NT2/D1 (cell line): ENCODE measurements at regions not wholly inside any gene's neighbourhood (a gene's known extent, or its start where the extent isn't known, plus 50 kb on each side); places are given as distances from the start of the nearest gene placed in this dataset.

Experiments used
- DNase-seq: peaks from one replicate; pipeline ENCODE4 v3.0.0-alpha.2; 2011; ENCODE audit warnings: low read depth, low spot score
- H3K27me3 ChIP-seq: 2 replicates; pipeline ENCODE4 v1.6.0; 2011; ENCODE audit warnings: mild to moderate bottlenecking; ENCODE audit not compliant: insufficient read length, insufficient read depth
- H3K36me3 ChIP-seq: 2 replicates; pipeline ENCODE4 v1.6.1; 2011; ENCODE audit warnings: mild to moderate bottlenecking, low read length, mixed read lengths; ENCODE audit not compliant: insufficient read depth, insufficient read length
- H3K4me1 ChIP-seq: 2 replicates; pipeline ENCODE4 v1.5.1; 2011; ENCODE audit not compliant: insufficient read depth, insufficient read length
- H3K4me3 ChIP-seq: 2 replicates; pipeline ENCODE4 v1.5.1; 2011; ENCODE audit warnings: low read depth; ENCODE audit not compliant: insufficient read length
- H3K9ac ChIP-seq: 2 replicates; pipeline ENCODE4 v1.6.0; 2011; ENCODE audit warnings: low read depth; ENCODE audit not compliant: insufficient read length
- H3K9me3 ChIP-seq: 2 replicates; pipeline ENCODE4 v1.5.1; 2011; ENCODE audit warnings: mild to moderate bottlenecking, low read length; ENCODE audit not compliant: insufficient read depth
- SUZ12 ChIP-seq: IDR thresholded peaks from 2 replicates; pipeline ENCODE4 v1.6.1; 2011; ENCODE audit not compliant: insufficient read length, insufficient read depth; ENCODE audit errors: extremely low read depth
- YY1 ChIP-seq: IDR thresholded peaks from 2 replicates; pipeline ENCODE4 v1.6.1; 2011; ENCODE audit not compliant: insufficient read length, insufficient read depth
- ZNF274 ChIP-seq: IDR thresholded peaks from 2 replicates; pipeline ENCODE4 v1.6.1; 2011; ENCODE audit warnings: mild to moderate bottlenecking, low read depth, low read length

- H3K36me3 ChIP-seq: no peaks in the 10 kb centered on the region
- TF ChIP-seq ZNF274: no peak
- TF ChIP-seq YY1: no peak
- TF ChIP-seq SUZ12: no peak
- no peaks in the 10 kb centered on the region for H3K4me1 ChIP-seq
- H3K9ac ChIP-seq: no peak overlapping the region
- H3K27me3 ChIP-seq: no peaks in the 10 kb centered on the region
- H3K9me3 ChIP-seq: no peaks in the 10 kb centered on the region
- no peak overlapping the region for H3K4me3 ChIP-seq
- no peak for DNase-seq
Observed at GRCh38 chr3:99325402-99325801, 313.0 kb upstream of the COL8A1 start.

DNA sequence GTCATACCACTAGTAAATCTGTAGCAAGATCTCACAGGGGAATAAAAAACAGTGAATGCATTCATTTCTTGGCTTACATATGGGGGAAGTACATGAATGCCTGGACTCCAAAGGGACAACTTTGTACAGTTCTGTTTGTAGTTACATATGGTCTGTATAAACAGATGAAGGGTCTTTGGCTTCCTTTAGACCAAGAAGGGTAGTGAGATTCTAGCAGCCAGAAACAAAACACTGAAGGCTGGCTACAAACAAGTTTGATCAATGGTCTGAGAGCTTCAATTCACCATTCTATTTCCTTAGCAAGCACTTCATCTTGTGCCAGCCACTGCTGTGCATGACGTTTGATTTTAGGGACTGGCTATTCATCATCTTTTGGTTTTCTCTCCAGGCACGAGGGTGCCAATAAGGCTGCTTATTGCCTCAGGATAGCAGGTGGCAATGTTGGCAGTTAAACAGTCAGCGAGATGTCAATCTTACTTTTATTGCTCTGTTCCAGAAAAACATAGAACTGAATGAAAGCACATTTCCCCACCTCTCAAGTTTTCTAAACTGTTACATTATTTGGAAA lies 313.7 kb upstream of the COL8A1 start:
- Histone ChIP-seq H3K4me3 (no peak overlapping the region), H3K27me3 (no peaks in the 10 kb centered on the region), H3K9me3 (no peaks in the 10 kb centered on the region), H3K4me1 (no peaks in the 10 kb centered on the region), H3K9ac (no peak overlapping the region), H3K36me3 (no peaks in the 10 kb centered on the region)
- DNase-seq: no peak
- TF ChIP-seq ZNF274: no peak
- TF ChIP-seq SUZ12: no peak
- no peak for TF ChIP-seq YY1

DNA sequence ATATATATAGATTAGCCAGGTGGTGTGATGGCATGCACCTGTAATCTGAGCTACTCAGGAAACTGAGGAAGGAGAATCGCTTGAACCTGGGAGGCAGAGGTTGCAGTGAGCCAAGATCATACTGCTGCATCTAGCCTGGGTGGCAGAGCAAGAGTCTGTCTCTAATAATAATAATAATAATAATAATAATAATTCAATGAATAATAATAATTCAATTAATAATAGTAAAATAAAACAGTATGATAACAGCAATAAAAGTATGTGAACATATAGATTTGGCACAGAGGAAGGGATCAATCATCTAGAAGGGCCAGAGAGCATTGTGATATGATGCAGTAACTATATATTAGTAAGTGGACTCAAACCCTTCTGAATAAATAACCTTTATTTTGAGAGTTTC lies 314.5 kb upstream of the COL8A1 start:
- Histone ChIP-seq H3K36me3 (no peaks in the 10 kb centered on the region), H3K9me3 (no peaks in the 10 kb centered on the region), H3K4me3 (no peak overlapping the region), H3K4me1 (no peaks in the 10 kb centered on the region), H3K27me3 (no peaks in the 10 kb centered on the region), H3K9ac (no peak overlapping the region)
- no peak for DNase-seq
- no peak for TF ChIP-seq YY1
- TF ChIP-seq ZNF274: no peak
- no peak for TF ChIP-seq SUZ12

- TF ChIP-seq SUZ12: no peak
- no peak for TF ChIP-seq ZNF274
- TF ChIP-seq YY1: no peak
- no peaks in the 10 kb centered on the region for H3K27me3 ChIP-seq
- no peaks in the 10 kb centered on the region for H3K4me1 ChIP-seq
- no peak overlapping the region for H3K4me3 ChIP-seq
- no peaks in the 10 kb centered on the region for H3K9me3 ChIP-seq
- no peak overlapping the region for H3K9ac ChIP-seq
- no peaks in the 10 kb centered on the region for H3K36me3 ChIP-seq
- DNase-seq: no peak
Observed at GRCh38 chr3:99322551-99322950, 315.8 kb upstream of the COL8A1 start.

DNA sequence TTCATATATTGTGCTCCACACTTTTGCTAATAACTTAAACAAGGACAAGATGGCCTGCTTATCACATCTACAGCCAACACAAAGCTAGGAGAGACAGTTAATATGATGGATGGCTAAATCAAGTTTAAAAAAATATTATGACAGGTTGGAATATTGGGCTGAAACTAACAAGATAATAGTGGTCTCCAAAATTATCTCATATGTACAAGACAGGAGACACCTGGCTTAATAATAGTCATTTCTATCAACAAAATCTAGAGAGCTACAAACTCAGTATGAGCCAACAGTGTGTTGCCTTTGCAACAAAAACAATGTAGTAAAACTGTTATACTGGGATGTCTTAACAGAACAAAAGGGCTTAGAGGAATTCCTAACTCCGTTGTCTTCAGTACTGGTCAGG lies 317.1 kb upstream of the COL8A1 start:
- no peaks in the 10 kb centered on the region for H3K27me3 ChIP-seq
- TF ChIP-seq SUZ12 (no peak), YY1 (no peak), ZNF274 (no peak)
- no peaks in the 10 kb centered on the region for H3K36me3 ChIP-seq
- H3K9ac ChIP-seq: no peak overlapping the region
- no peak overlapping the region for H3K4me3 ChIP-seq
- H3K4me1 ChIP-seq: no peaks in the 10 kb centered on the region
- H3K9me3 ChIP-seq: no peaks in the 10 kb centered on the region
- no peak for DNase-seq

DNA sequence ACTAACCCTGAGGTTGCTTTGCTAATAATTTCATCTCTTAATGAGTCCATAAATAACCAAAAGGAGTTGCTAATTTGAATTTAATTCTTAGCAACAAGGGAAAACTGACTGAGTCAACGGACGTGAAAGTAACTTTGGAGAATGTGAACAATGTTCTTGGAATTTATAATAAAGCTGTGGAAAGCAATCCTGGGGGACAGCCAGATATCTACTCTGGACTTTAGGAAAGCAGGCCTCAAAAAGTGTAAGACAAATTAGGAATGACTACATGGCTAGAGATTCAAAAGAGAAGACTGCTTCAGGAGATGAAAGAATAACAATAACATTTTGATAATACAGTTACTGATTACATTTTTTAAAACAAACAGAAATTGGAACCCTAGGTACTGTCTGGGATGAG lies 318.4 kb upstream of the COL8A1 start:
- Histone ChIP-seq H3K27me3 (no peaks in the 10 kb centered on the region), H3K9ac (no peak overlapping the region), H3K9me3 (no peaks in the 10 kb centered on the region), H3K4me3 (no peak overlapping the region), H3K4me1 (no peaks in the 10 kb centered on the region), H3K36me3 (no peaks in the 10 kb centered on the region)
- no peak for TF ChIP-seq YY1
- TF ChIP-seq ZNF274: no peak
- no peak for TF ChIP-seq SUZ12
- DNase-seq: no peak

DNA sequence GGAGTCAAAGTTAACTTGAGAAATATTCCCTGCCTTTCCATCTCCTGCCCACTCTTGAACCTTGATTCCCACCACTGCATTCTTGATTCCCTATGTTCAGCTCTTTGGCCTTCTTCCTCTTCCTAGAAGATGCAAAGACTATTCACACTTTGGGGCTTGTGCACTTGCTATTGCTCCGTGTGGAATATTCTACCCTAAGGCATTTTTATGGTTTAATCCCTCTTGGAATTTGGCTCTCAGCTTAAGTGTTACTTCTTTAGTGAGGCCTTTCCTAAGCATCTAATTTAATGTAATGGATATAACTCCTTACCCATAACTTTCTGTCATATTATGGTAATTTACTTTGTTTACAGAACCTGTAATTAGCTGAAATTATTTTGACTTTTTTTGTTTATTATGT lies 318.9 kb upstream of the COL8A1 start:
- Histone ChIP-seq H3K9ac (no peak overlapping the region), H3K36me3 (no peaks in the 10 kb centered on the region), H3K4me1 (no peaks in the 10 kb centered on the region), H3K4me3 (no peak overlapping the region), H3K27me3 (no peaks in the 10 kb centered on the region), H3K9me3 (no peaks in the 10 kb centered on the region)
- TF ChIP-seq SUZ12: no peak
- TF ChIP-seq YY1: no peak
- TF ChIP-seq ZNF274: no peak
- no peak for DNase-seq

GRCh38 chr3:99317201-99317600 lies 321.2 kb upstream of the COL8A1 start:
- no peak overlapping the region for H3K4me3 ChIP-seq
- H3K9me3 ChIP-seq: no peaks in the 10 kb centered on the region
- no peak for TF ChIP-seq ZNF274
- no peak for TF ChIP-seq SUZ12
- TF ChIP-seq YY1: no peak
- no peaks in the 10 kb centered on the region for H3K36me3 ChIP-seq
- no peak overlapping the region for H3K9ac ChIP-seq
- no peak for DNase-seq
- no peaks in the 10 kb centered on the region for H3K4me1 ChIP-seq
- no peaks in the 10 kb centered on the region for H3K27me3 ChIP-seq
